DMS 273 (cell line): ENCODE measurements at regions not wholly inside any gene's neighbourhood (a gene's known extent, or its start where the extent isn't known, plus 50 kb on each side); places are given as distances from the start of the nearest gene placed in this dataset.
"Not testable (repeated sequence)": the region's sequence is repeated elsewhere in the genome, so short reads cannot be mapped to it uniquely, and the experiment has no call there.

Experiments used
- DNase-seq: peaks from one replicate; lab custom pipeline; 2025; ENCODE audit not compliant: unreplicated experiment; lab: John Stamatoyannopoulos, UW

DNA sequence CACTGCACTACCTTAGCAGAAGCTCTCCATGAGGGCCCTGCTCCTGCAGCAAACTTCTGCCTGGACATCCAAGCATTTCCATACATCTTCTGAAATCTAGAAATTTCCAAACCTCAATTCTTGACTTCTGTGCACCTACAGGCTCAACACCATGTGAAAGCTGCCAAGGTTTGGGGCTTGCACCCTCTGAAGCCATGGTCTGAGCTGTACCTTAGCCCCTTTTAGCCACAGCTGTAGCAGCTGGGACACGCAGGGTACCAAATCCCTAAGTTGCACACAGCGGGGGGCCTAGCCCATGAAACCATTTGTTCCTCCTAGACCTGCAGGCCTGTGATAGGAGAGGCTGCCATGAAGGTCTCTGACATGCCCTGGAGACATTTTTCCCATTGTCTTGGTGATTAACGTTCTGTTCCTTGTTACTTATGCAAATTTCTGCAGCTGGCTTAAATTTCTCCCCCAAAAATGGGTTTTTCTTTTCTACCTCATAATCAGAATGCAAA is 102.7 kb downstream of the EN1 start:
- DNase-seq = not testable (repeated sequence)

DNA sequence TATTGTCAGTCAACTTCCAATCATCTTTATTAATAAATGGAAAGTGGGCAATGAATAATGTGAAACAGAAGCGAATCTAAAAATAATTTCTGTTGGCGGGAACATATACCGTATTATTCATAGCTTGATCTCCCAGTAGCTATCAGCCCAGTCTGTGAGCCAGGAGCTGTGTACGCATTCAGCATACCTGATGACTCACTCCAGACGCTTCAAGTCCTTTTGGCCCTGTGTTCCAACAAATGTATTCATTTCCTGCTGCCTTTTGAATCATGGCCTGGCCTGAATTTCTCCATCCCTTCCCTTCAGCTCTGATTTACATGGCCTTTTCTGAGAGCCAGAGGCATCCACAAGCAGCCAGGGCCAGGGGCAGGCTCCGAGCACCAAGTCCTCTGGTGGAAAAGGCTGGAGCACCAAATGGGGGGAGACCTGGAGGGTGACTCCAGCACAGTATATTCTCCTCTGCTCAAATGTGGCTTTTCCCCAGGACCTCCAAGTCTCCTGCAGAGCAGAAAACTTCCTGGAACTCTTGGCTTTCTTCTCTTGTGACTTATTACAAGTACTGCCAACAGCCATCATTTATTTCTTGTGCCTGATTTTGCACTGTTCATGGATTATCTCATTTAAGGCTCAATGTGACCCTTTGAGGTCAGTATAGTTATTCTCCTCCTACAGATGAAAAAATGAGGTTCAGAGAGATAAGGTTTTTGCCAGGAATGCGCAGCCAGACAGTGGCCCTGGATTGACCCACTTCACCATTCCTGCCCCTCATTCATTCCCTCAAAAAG is 108.7 kb downstream of the EN1 start:
- DNase-seq = no peak

DNA sequence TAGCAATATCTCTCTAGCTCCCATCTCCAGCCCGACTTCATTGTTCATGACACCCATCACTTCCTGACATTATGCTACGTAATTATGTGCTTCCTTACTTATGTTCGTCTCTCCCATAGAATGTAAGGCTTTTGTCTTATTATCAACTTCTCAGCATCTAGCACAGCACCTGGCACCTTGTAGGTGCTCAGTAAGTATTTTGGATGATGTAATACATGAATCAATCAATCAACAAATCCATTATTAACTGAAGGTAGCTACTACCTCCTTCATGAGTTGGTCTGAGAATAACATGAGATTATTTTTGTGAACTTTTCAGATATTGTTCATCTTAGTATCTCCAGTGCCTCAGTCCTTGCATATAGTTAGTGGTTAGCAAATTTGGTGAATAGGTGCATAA is 109.3 kb downstream of the EN1 start:
- no peak for DNase-seq

DNA sequence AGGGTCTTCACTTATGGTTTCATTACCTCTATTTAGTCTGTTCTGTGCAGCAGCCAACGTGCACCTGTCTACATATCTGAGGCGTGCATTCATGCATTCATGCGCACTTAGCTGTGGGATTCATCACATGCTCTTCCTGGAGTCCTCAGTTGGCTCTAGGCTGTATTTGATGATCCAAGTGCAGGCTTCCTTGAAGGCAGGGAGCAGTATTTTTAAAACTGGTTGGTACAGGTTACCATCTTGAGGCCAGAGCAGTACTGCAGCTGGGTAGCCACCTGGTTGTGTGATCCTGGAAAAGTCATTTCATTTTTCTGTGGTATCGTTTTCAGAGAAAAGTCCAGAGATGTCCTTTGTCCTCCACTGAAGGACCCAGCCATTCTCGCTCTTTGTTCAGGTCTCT is 109.8 kb downstream of the EN1 start:
- no peak for DNase-seq

DNA sequence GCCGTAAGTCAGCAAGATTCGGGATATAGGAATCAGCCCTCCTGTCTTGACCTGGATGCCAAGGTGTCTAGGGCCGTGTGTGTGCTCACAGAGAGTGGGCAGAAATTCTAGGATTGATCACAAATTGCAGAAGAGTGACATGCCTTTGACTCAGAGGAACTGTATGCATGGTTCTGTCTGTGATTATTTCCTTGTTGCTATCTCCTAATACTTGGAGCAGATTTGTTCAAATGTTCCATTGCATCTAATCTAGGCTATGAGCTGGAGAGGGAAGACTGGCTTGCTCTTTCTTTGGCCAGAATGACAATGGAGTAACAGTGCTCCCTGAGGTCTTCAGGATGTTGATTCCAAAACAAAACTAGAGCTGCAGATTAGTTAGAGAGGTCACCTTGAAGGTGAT is 115.0 kb downstream of the EN1 start:
- no peak for DNase-seq

DNA sequence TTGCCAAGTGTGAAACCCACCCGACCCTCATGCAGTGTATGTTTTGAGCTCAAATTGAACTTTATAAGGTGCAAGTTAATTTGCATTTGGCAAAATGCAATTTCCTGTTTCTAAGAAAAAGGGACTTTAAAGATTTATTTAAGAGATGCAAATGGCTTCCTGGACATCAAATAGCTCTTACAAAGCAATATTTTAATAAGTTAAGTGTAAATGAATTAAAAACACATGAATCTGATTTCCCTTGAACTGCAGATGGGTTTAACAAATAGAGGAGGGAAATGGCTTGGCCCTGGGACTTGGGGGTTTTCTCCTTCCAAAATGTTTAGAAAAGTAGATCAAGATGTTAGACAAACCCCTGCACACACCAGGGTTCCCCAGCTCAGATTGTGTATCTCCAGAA is 116.0 kb downstream of the EN1 start:
- DNase-seq = no peak

DNA sequence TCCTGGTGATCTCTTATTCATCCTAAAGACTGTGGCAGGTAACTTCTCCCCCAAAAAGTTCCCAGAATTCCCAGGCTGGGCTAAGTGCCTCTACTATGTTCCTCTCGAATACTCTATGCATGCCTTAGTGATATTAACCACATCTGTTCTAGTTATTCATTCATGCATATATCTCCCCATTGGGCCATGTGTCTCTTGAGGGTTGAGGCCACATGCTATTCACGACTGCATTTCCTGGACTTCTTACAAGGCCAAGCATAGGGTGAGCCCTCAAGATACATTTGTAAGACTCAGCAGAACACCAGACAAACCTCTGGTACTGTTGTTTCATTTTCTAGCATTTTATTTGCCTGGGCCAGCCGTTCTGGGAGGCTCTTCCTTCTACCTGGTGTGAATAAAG is 117.0 kb downstream of the EN1 start:
- no peak for DNase-seq

DNA sequence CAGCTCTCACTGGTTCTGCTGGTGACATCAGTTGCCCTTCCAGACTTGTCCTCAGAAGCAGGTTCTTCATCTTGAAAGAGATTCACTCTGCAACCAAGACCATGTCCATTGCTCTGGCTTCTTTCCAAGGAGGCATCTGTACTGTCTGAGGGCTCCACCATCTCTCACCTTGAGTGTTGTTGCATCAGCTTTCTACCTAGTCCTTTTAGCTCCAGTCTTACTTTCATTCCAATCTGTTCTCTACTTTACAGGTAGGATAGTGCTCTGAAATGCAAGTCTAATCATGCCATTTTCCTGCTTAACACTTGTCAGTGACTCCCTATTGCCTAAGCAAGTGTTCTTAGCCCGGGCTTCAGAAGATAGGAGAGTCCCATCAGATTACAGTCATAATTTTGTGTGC is 117.7 kb downstream of the EN1 start:
- no peak for DNase-seq

DNA sequence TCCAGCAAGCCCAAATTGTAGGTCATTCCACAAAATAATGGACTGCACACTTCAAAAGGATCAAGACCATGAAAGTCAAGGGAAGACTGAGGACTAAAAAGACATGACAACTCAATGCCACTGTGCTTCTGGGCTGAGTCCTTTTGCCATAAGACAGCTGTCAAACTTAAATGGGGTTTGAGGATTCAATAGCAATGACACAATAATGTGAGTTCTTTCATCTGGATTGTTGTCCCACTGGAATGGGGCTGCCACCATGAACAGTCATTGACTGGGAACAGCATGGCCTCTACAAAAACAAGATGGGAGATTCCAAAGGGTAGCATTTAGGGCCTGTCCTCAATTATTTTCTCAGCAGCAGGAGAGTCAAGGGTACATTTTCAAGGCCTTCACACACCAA is 118.5 kb downstream of the EN1 start:
- no peak for DNase-seq

DNA sequence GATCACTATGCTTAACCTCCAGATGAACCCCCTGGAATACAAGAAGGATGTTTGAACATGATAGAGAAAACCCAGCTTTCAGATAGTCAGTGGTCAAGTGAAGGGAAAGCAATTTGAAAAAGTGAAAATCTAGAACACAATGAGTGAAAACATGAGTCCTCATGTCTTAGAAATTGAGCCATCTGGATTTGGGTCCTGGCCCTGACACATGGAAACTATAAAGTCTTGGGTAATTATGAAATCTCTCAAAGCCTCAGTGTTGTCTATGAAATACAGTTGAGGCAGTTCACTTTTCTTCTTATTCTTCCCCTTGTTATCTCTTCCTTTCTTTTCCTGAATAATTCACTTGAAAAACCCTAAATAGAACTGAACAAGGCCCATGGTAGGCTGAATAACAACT is 120.6 kb downstream of the EN1 start:
- no peak for DNase-seq

DNA sequence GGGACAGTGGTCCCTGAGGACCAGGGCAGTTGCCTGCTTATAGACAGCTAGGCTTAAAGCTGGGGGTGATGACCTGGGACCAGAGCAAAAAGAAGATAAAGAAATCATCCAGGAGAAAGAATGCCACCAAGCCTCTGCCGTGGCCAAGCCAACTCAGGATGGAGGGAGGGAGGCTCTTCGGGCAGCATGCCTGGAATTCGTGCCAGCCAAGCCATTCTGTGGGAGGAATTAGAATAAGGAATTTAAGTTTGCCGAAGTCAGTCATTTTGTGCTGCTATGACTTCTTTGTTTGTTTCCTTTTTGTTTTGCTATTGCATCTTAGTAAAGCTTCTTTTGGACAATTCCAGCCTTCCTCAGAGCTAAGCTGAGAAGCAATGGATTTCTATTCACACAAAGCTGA is 124.1 kb downstream of the EN1 start:
- DNase-seq = no peak

DNA sequence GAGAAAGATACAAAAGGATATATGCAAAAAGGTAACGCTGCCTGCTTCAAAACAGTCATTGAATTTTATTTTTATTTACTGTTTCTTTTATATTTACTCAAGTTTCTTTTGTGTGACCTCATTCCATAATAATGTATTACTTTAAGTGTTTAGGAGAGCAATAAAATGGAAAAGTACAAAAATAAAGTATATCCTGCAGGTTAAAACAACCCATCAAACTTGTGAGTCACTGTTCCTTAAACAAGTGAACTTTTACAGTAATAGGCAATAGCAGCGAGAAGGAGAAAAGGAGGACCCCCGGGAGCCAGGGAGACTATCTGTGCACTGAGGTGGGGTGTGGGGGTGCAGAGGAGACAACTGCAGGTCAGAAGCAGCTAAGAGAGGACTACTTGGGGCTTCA is 124.5 kb downstream of the EN1 start:
- DNase-seq = no peak

DNA sequence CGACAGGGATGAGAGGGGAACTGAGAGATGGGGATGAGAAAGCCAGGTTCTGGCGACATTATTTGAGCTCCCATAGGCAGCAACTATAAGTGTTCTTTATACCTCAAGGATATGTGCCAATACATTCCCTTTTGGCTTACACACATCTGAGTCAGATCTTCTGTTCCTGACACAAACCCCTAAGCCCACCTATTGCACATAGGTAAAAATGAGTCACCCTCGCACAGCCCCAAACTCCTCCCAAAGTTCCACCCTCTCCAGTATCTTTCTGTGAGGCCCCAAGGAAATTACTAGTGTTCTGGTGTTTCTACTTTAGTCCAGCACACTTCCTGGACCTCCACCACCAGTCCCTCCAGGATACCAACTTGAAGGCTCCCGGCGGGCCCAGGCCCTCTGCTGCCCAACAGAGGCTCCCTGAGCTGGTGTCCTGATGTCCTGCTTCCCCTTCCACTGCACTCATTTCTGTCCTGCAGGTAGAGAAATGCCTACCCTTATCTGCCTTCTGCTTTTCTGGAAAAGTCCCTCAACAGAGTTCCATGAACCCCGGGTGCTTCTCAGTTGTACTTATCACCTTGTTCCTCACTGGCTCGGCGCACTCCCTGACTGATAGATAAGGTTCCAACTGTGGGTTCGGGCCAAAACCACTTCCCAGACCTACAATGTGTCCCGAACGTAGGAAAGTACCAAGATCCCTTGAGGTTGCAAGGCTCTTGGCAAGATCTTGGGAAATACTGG is 125.5 kb downstream of the EN1 start:
- DNase-seq = no peak

DNA sequence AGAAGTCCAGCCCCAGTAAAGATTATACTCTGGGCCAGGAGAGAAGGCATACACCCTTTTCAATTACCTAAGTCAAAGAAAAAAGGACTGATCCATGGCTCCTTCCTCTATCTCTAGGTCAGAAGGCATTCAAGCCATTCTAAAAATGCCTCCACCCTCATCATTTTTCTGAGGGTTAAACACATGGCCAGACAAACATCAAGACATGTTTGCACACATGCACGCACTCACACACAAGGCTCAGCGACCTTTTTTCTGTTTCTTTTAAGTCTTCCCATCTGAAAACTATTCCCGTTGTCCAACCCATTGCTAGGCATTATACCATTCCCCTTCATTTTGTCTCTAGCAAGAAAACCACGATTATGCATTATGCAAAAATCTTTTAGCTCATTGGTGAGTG is 126.6 kb downstream of the EN1 start:
- no peak for DNase-seq

DNA sequence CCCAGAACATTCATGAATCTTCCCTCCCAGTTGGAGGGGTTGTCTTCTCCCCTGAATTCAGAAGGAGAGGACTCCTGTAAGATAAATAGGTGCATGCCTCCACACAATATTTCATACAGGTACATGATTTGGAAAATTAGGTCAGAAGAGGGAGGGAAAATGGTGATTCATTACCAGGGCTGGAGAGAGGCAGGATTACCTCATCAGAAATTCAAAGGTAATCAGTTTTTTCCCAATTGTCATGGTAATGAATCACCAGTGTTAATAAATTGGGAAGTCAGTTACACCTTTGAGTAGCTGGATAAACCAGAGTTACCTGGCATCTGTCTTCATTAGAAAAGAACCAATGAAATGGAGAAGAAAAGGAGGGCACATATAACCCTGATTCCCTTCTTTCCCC is 128.5 kb downstream of the EN1 start:
- no peak for DNase-seq

DNA sequence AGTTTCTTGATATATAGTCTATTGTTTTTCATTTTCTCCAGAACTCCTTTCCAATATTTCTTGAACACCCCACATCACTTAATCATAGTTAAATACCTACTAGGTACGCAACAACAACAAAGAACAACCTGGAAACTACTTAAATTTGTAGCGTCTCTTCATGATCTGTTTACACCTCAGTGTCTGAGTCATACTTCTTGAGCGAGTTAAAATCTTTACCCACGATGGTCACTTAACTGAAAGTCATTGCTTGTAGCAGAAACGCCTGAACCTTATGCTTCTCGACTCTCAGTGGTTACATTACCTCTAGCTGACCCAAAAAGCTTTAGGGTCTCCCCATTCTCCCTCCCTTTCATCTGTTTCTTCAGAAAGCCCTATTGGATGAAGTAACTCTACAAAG is 131.3 kb downstream of the EN1 start:
- DNase-seq = no peak

DNA sequence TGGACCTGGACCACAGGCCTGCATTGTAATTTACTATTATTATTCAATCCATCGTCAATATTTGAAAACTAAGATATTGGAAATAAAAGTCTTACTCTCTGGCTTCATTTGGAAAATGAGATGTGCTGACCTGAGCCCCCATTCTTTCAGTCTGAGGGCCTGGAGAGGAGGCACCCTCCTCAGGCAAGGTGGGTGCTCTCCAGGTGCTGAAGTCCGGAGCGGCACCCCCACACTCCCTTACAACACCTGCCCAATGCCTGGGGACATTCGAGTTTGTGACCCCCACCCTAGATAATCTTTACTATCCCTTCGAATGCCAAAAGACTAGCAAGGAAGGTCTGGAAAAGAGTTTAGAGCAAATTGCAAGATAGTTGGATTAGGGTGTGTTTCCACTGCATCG is 133.3 kb downstream of the EN1 start:
- DNase-seq = no peak

DNA sequence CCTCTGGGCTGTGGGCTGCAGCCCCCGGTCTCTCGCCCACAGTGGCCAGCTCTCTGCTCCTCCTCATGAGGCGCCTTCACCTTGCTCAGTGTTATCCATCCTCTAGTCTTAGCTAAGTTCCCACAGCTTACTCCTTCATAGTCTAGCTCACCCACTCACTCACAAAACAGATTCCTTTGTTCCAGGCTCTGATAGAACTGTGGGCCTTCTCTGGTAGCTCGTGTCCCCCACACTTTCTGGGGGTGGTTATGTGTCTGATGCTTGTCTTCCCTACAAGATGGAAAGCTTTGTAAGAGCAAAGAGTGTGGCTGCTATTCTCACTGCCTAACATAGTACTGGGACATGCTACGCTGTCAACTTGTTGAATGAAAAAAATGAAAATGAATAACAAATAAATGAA is 135.8 kb downstream of the EN1 start:
- no peak for DNase-seq

DNA sequence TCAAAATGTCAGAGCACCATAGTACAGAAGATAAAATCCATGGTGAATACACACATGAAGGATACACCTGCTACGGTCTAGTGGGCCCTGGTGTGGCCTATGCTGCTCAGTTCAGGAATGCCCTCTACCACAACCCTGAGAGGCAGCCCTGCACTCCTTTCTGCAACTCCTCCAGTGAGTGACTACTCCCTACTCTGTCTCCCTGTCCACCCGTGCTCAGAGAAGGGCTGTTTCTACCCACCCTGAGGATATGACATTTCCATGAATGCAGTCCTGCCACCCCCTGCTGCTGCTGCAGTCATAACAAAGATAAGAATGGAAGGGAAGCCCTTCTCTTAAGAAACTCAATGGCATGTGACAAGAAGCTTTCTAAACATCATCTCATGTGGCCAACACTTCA is 137.0 kb downstream of the EN1 start:
- DNase-seq = no peak

DNA sequence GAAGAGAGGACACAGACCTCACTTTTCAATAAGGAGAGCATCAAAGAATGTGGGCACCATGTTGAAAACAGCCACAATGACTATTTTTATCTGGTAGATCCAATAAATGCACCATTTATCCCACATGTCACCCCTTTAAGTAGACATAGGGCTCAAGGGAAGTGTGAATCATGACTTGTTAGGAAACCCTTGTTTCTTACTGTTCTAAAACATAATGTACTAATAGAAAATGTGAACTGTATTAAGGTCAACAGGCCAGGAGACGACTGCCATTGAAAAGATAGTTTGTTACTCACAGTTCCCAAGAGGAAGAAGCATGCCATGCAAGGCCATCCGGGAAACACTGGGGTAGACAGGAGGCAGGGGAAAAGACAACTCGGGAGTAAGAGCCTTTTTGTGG is 137.7 kb downstream of the EN1 start:
- DNase-seq = no peak

DNA sequence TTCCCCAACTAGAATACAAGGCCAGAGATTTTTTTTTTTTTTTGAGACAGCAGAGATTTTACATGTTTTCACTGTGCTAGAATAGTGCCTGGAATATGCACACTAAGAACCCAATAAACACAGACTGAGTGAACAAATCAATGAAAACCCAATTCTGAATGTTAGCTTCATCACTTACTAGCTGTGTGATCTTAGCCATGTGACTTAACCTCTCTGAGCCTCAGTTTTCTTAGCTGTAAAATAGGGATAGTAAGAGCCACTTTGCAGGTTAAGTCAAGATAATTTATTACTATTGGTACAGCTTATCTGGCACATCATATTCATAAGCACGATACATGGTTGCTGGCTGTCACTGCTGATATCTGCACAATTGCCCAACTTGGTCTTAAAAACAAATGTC is 140.6 kb downstream of the EN1 start:
- DNase-seq = no peak

DNA sequence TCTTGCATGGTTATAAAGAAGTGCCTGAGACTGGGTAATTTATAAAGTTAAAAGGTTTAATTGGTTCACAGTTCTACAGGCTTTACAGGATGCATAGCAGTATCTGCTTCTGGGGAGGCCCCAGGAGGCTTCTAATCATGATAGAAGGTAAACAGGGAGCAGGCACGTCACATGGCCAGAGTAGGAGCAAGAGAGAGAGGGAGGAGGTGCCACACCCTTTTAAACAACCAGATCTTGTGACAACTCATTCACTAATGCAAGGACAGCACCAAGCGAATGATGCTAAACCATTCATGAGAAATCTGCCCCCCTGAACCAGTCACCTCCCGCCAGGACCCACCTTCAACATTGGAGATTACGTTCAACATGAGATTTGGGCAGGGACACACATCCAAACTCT is 141.1 kb downstream of the EN1 start:
- DNase-seq = no peak

DNA sequence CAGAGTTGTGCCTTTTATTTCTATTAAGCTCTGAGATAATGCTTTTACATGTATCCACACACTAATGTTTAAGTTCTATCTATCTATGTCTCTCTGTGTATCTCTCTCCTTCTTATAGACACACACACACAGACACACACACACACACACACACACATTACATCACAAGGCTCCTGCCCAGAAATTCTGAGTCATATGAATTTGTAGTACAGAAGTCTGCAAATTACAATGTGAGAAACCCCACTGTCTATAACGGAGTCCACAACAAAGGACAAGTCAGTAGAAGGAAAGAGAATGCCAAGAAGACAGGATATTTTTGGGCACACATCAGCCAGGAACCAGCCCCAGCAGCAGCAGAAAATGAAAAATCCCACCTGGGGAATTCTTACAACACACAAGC is 142.4 kb downstream of the EN1 start:
- DNase-seq = no peak
